Activated T-helper 1 cell treated with anti-CD3 and anti-CD28 coated beads, Interleukin-12 subunit alpha, Interleukin-12 subunit beta, Interleukin-2, Interleukin-4 antibody, amounts not matched to agents 30 ng/mL and 10 ng/mL and 1 ng/mL, durations not matched to agents 14 hours and 24 hours and 36 hours (primary cell): ENCODE measurements at regions not wholly inside any gene's neighbourhood (a gene's known extent, or its start where the extent isn't known, plus 50 kb on each side); places are given as distances from the start of the nearest gene placed in this dataset.
"Not testable (repeated sequence)": the region's sequence is repeated elsewhere in the genome, so short reads cannot be mapped to it uniquely, and the experiment has no call there.

Experiments used
- DNase-seq: peaks from one replicate; pipeline ENCODE4 v3.0.0; 2021; ENCODE audit warnings: low spot score
- H3K27ac Mint-ChIP-seq: one replicate; pipeline ENCODE4 v1.8.0; 2021; ENCODE audit warnings: mild to moderate bottlenecking, mixed read lengths
- H3K27me3 Mint-ChIP-seq: one replicate; pipeline ENCODE4 v1.8.0; 2022; ENCODE audit warnings: mild to moderate bottlenecking, moderate library complexity, mixed read lengths; ENCODE audit not compliant: insufficient read depth
- H3K36me3 Mint-ChIP-seq: one replicate; pipeline ENCODE4 v1.8.0; 2021; ENCODE audit warnings: low read depth, mixed read lengths
- H3K4me1 Mint-ChIP-seq: one replicate; pipeline ENCODE4 v1.8.0; 2021; ENCODE audit warnings: low read depth, mixed read lengths
- H3K4me3 Mint-ChIP-seq: one replicate; pipeline ENCODE4 v1.8.0; 2021; ENCODE audit warnings: mild to moderate bottlenecking, moderate library complexity, mixed read lengths
- H3K9me3 Mint-ChIP-seq: one replicate; pipeline ENCODE4 v1.8.0; 2021; ENCODE audit warnings: mixed read lengths
- intact Hi-C: fragments of 100-400 bp; cut with micrococcal nuclease; formaldehyde crosslinking; loops from one replicate; pipeline ENCODE4 v1.15.1; 2024

DNA sequence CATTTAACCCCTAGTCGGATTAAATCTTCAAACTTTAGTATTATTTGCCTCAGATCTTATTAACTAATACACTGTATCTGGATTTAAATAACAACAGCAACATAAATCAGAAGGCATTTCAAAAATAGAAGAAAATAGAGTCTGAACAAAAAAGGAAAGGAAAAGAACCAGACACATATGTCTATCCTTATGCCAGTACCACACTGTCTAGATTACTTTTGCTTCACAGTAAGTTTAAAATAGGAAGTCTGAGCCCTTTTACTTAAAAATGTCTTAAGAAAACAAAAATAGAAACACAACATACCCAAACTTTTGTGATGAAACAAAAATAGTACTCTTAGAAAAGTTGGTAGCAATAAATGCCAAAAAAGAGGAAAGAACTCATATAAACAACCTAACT is 1615.8 kb downstream of the SI start:
- DNase-seq, result no peak
- no peaks in the 10 kb centered on the region for H3K27me3 Mint-ChIP-seq
- peaks cover 4% of the 10 kb centered on the region for H3K9me3 Mint-ChIP-seq
- H3K4me3 Mint-ChIP-seq, result no peak overlapping the region
- no peaks in the 10 kb centered on the region for H3K36me3 Mint-ChIP-seq
- H3K27ac Mint-ChIP-seq, result no peak overlapping the region
- intact Hi-C loops, result no loop called here
- no peaks in the 10 kb centered on the region for H3K4me1 Mint-ChIP-seq

DNA sequence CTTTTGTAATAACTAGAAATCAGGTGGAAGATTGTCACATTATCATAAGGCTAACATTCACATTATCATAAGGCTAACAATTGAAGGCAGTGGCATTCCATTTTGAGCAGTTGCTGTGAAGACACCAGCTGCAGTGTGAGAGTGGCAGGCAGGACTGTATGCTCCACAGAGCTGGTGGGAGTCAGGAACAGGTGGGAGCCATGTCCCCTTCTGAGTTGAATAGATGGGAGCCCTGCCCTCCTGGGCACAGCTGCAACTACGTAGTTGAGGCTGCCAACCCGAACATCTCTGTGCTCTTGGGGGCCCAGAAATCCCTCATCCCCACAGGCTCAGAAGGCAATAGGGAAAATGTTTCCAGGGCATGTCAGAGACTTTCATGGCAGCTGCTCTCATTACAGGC is 1627.6 kb downstream of the SI start:
- H3K27ac Mint-ChIP-seq, result no peak overlapping the region
- H3K36me3 Mint-ChIP-seq, result no peaks in the 10 kb centered on the region
- H3K9me3 Mint-ChIP-seq, result peaks cover 12% of the 10 kb centered on the region
- DNase-seq, result no peak
- no peaks in the 10 kb centered on the region for H3K27me3 Mint-ChIP-seq
- intact Hi-C loops, result no loop called here
- no peaks in the 10 kb centered on the region for H3K4me1 Mint-ChIP-seq
- no peak overlapping the region for H3K4me3 Mint-ChIP-seq

- DNase-seq, result no peak
- Mint-ChIP-seq H3K4me1 (no peaks in the 10 kb centered on the region), H3K36me3 (no peaks in the 10 kb centered on the region), H3K4me3 (no peak overlapping the region), H3K27ac (no peak overlapping the region), H3K9me3 (no peaks in the 10 kb centered on the region), H3K27me3 (no peaks in the 10 kb centered on the region)
- intact Hi-C loops, result no loop called here
These were observed 1639.5 kb downstream of the SI start for GRCh38 chr3:163438760-163439159.

- H3K27ac Mint-ChIP-seq, result no peak overlapping the region
- no peak for DNase-seq
- no peaks in the 10 kb centered on the region for H3K27me3 Mint-ChIP-seq
- H3K9me3 Mint-ChIP-seq, result peaks cover 9% of the 10 kb centered on the region
- intact Hi-C loops, result no loop called here
- H3K4me1 Mint-ChIP-seq, result no peaks in the 10 kb centered on the region
- no peak overlapping the region for H3K4me3 Mint-ChIP-seq
- no peaks in the 10 kb centered on the region for H3K36me3 Mint-ChIP-seq
These were observed 1655.6 kb downstream of the SI start for GRCh38 chr3:163422671-163423070.

GRCh38 chr3:163391407-163392181 is 1686.7 kb downstream of the SI start:
- intact Hi-C loops, result no loop called here
- Mint-ChIP-seq H3K27me3 (no peaks in the 10 kb centered on the region), H3K27ac (no peak overlapping the region), H3K4me3 (no peak overlapping the region), H3K4me1 (no peaks in the 10 kb centered on the region), H3K36me3 (no peaks in the 10 kb centered on the region), H3K9me3 (peaks cover 11% of the 10 kb centered on the region)
- no peak for DNase-seq

DNA sequence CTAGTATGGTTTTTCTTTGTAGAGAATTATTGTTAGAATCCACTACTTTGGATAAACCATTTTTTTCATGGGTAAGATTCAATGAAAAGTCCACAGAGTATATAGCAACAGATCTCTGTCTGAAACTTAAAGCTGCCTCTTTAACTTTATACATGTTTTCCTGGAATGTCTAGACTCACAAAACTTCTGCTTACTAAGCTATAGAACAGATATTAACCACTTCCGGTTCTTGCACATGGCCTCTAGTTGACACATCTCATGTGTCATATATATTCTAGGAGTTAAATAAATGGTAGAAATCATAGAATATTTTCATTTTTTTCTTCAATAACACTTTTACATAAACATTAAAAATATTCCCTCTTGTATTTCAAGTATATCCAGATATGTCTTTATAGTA is 1693.9 kb downstream of the SI start:
- Mint-ChIP-seq H3K27ac (no peak overlapping the region), H3K4me1 (no peaks in the 10 kb centered on the region), H3K27me3 (no peaks in the 10 kb centered on the region), H3K9me3 (peaks cover 3% of the 10 kb centered on the region), H3K4me3 (no peak overlapping the region), H3K36me3 (no peaks in the 10 kb centered on the region)
- no peak for DNase-seq
- intact Hi-C loops, result no loop called here

GRCh38 chr3:163382183-163382582 is 1696.1 kb downstream of the SI start:
- no peaks in the 10 kb centered on the region for H3K9me3 Mint-ChIP-seq
- H3K27me3 Mint-ChIP-seq, result no peaks in the 10 kb centered on the region
- intact Hi-C loops, result no loop called here

DNA sequence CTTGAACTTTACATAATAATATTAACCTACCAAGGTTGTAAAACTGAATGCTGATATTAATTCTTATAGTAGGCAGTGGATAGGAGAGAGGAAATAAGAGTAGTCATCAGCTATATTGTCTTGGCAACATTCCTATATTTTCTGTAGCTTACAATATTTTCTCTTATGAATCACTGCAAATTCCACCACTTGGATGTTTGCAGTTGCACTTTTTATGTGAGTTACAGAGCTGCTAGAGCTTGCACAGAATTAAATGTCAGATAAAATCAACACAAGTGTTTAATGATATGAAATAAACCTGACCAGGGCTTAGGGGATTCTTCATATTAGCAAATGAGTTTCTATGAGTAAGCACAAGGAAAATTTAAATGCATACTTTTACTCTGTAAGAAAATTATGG is 1710.1 kb downstream of the SI start:
- no peak for DNase-seq
- H3K36me3 Mint-ChIP-seq, result no peaks in the 10 kb centered on the region
- intact Hi-C loops, result no loop called here

More at GRCh38 chr3:163382183-163382582, 1696.1 kb downstream of the SI start:
- Mint-ChIP-seq H3K4me1 (no peaks in the 10 kb centered on the region), H3K4me3 (no peak overlapping the region), H3K27ac (no peak overlapping the region), H3K36me3 (no peaks in the 10 kb centered on the region)
- DNase-seq, result no peak

GRCh38 chr3:163364717-163365116 is 1713.6 kb downstream of the SI start:
- intact Hi-C loops, result no loop called here
- no peak for DNase-seq
- H3K36me3 Mint-ChIP-seq, result no peaks in the 10 kb centered on the region
- H3K27ac Mint-ChIP-seq, result no peak overlapping the region
- no peak overlapping the region for H3K4me3 Mint-ChIP-seq
- H3K4me1 Mint-ChIP-seq, result no peaks in the 10 kb centered on the region
- no peaks in the 10 kb centered on the region for H3K27me3 Mint-ChIP-seq
- H3K9me3 Mint-ChIP-seq, result peaks cover 3% of the 10 kb centered on the region

More for the DNA sequence above, 1710.1 kb downstream of the SI start:
- Mint-ChIP-seq H3K27me3 (no peaks in the 10 kb centered on the region), H3K27ac (no peak overlapping the region), H3K4me3 (no peak overlapping the region), H3K4me1 (no peaks in the 10 kb centered on the region), H3K9me3 (peaks cover 11% of the 10 kb centered on the region)

DNA sequence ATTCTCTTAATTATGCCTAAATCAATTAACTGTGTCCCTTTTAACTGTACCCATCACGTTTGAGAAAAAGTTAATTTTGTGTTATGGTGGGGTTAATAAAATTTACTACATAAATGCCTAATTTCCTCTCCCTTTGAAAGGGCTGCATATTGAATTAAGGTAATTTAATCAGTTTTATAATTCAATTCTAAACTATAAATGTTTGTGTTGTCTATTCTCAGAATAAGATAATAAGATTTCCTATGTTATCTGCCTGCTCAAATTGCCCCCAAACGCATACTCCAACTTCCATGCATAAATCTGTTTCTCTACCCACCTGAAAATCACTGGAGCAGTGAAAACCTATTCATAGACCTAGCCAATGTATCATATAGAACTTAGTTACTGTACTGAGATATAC is 1716.1 kb downstream of the SI start:
- Mint-ChIP-seq H3K4me1 (no peaks in the 10 kb centered on the region), H3K4me3 (no peak overlapping the region)
- intact Hi-C loops, result no loop called here

GRCh38 chr3:163361357-163361878 is 1716.9 kb downstream of the SI start:
- DNase-seq, H3K4me1 Mint-ChIP-seq, H3K27ac Mint-ChIP-seq, H3K27me3 Mint-ChIP-seq, intact Hi-C loops, H3K4me3 Mint-ChIP-seq, H3K36me3 Mint-ChIP-seq, H3K9me3 Mint-ChIP-seq: not testable (repeated sequence)

More for the DNA sequence above, 1716.1 kb downstream of the SI start:
- H3K27me3 Mint-ChIP-seq, result no peaks in the 10 kb centered on the region
- peaks cover 4% of the 10 kb centered on the region for H3K9me3 Mint-ChIP-seq
- H3K27ac Mint-ChIP-seq, result no peak overlapping the region
- no peak for DNase-seq
- no peaks in the 10 kb centered on the region for H3K36me3 Mint-ChIP-seq

DNA sequence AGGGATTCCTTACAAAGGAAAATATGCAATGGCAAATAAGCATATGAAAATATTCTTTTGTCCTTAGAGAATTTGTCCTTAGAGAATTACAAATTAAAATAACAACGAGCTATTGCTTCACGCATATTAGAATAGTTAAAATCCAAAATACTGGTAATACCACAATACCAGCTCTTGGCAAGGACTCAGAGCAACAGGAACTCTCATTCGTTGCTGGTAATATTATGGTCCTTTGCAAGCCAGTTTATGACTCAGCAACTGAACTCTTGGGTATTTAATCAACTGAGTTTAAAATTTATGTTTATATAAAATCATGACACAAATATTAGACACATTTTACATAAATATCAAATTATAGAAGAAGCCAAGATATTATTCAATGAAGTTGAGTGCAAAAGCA is 1730.4 kb downstream of the SI start:
- no peaks in the 10 kb centered on the region for H3K4me1 Mint-ChIP-seq
- H3K9me3 Mint-ChIP-seq, result peaks cover 5% of the 10 kb centered on the region
- DNase-seq, result no peak
- no peak overlapping the region for H3K4me3 Mint-ChIP-seq
- H3K27me3 Mint-ChIP-seq, result no peaks in the 10 kb centered on the region
- intact Hi-C loops, result no loop called here
- no peak overlapping the region for H3K27ac Mint-ChIP-seq
- H3K36me3 Mint-ChIP-seq, result no peaks in the 10 kb centered on the region

DNA sequence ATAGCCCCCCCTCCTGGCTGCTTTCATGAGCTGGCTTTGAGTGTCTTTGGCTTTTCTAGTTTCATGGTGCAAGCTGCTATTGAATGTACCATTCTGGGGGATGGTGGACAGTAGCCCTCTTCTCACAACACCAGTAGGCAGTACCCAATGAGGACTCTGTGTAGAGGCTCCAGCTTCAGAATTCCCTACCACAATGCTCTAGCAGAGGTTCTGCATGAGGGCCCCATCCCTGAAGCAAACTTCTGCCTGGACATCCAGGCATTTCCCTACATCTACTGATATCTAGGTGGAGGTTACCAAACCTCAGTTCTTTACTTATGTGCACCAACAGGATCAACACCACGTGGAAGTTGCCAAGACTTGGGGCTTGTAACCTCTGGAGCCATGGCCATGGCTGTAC is 1742.9 kb downstream of the SI start:
- intact Hi-C loops, result no loop called here
- no peak for DNase-seq
- Mint-ChIP-seq H3K27me3 (no peaks in the 10 kb centered on the region), H3K27ac (no peak overlapping the region), H3K4me1 (no peaks in the 10 kb centered on the region), H3K36me3 (no peaks in the 10 kb centered on the region), H3K4me3 (no peak overlapping the region), H3K9me3 (peaks cover 17% of the 10 kb centered on the region)

DNA sequence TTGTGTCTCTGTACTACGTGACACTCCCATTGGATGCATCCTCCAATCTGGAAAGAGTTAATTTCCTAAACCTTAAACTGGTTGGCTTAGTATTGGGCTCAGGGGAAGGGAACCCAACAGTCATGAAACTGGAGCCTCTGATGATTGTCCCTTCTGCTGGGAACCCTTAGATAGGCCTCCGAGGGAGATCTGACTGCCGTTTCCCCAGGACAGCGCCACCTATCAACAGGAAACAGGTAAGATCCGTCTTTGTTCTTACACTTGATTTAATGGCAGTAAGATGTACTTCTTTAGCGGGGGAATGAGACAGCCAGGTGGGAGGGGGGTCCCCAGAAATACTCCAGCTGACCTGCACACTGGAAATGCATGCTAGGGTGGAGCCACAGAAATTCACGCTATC is 1749.6 kb downstream of the SI start:
- Mint-ChIP-seq H3K4me1 (no peaks in the 10 kb centered on the region), H3K27ac (no peak overlapping the region), H3K4me3 (no peak overlapping the region), H3K27me3 (no peaks in the 10 kb centered on the region), H3K36me3 (no peaks in the 10 kb centered on the region), H3K9me3 (peaks cover 11% of the 10 kb centered on the region)
- intact Hi-C loops, result no loop called here
- DNase-seq, result no peak
